Endothelial cell (in vitro differentiated cells): ENCODE measurements at regions not wholly inside any gene's neighbourhood (a gene's known extent, or its start where the extent isn't known, plus 50 kb on each side); places are given as distances from the start of the nearest gene placed in this dataset.

Experiments
- DNase-seq: peaks from one replicate; pipeline ENCODE4 v3.0.0; 2021; ENCODE audit warnings: low spot score
- H3K27ac Mint-ChIP-seq: one replicate; pipeline ENCODE4 v1.8.0; 2021; ENCODE audit warnings: mixed read lengths, inconsistent platforms; ENCODE audit not compliant: unreplicated experiment
- H3K27me3 Mint-ChIP-seq: one replicate; pipeline ENCODE4 v1.8.0; 2021; ENCODE audit warnings: mild to moderate bottlenecking, moderate library complexity, mixed read lengths, inconsistent platforms; ENCODE audit not compliant: unreplicated experiment
- H3K36me3 Mint-ChIP-seq: one replicate; pipeline ENCODE4 v1.8.0; 2021; ENCODE audit warnings: mild to moderate bottlenecking, low read depth, mixed read lengths, inconsistent platforms; ENCODE audit not compliant: unreplicated experiment
- H3K4me1 Mint-ChIP-seq: one replicate; pipeline ENCODE4 v1.8.0; 2021; ENCODE audit warnings: mild to moderate bottlenecking, mixed read lengths, inconsistent platforms; ENCODE audit not compliant: unreplicated experiment
- H3K4me3 Mint-ChIP-seq: one replicate; pipeline ENCODE4 v1.8.0; 2021; ENCODE audit warnings: mild to moderate bottlenecking, mixed read lengths, inconsistent platforms; ENCODE audit not compliant: unreplicated experiment
- H3K9me3 Mint-ChIP-seq: one replicate; pipeline ENCODE4 v1.8.0; 2021; ENCODE audit warnings: mixed read lengths, inconsistent platforms; ENCODE audit not compliant: unreplicated experiment
- CTCF ChIP-seq: fragments of 200-600 bp; sonication (generic); IDR thresholded peaks from one replicate; pipeline ENCODE4 v1.5.0; 2021; ENCODE audit warnings: antibody characterized with exemption; ENCODE audit not compliant: unreplicated experiment

- TF ChIP-seq CTCF: no peak
- Mint-ChIP-seq H3K27me3 (peaks cover 9% of the 10 kb centered on the region), H3K4me1 (peaks cover 4% of the 10 kb centered on the region), H3K36me3 (no peaks in the 10 kb centered on the region), H3K4me3 (no peak overlapping the region), H3K27ac (no peak overlapping the region), H3K9me3 (no peaks in the 10 kb centered on the region)
- DNase-seq: no peak
These were observed 234.9 kb downstream of the ERMARD start for GRCh38 chr6:169986171-169986847.

- H3K9me3 Mint-ChIP-seq: no peaks in the 10 kb centered on the region
- H3K4me1 Mint-ChIP-seq: peaks cover 4% of the 10 kb centered on the region
- no peak for DNase-seq
- H3K36me3 Mint-ChIP-seq: no peaks in the 10 kb centered on the region
- no peak for TF ChIP-seq CTCF
- no peak overlapping the region for H3K27ac Mint-ChIP-seq
- peaks cover 7% of the 10 kb centered on the region for H3K27me3 Mint-ChIP-seq
- no peak overlapping the region for H3K4me3 Mint-ChIP-seq
These were observed 233.9 kb downstream of the ERMARD start for GRCh38 chr6:169985121-169986015.

GRCh38 chr6:169984181-169985120 lies 233.0 kb downstream of the ERMARD start:
- Mint-ChIP-seq H3K4me3 (no peak overlapping the region), H3K27ac (no peak overlapping the region), H3K27me3 (peaks cover 7% of the 10 kb centered on the region), H3K9me3 (no peaks in the 10 kb centered on the region), H3K4me1 (peaks cover 1% of the 10 kb centered on the region), H3K36me3 (no peaks in the 10 kb centered on the region)
- TF ChIP-seq CTCF: no peak
- DNase-seq: no peak

- H3K4me1 Mint-ChIP-seq: no peaks in the 10 kb centered on the region
- TF ChIP-seq CTCF: no peak
- no peak overlapping the region for H3K4me3 Mint-ChIP-seq
- no peaks in the 10 kb centered on the region for H3K36me3 Mint-ChIP-seq
- H3K9me3 Mint-ChIP-seq: no peaks in the 10 kb centered on the region
- H3K27me3 Mint-ChIP-seq: peaks cover 2% of the 10 kb centered on the region
- DNase-seq: no peak
- H3K27ac Mint-ChIP-seq: no peak overlapping the region
These were observed 232.2 kb downstream of the ERMARD start for GRCh38 chr6:169983651-169984050.
